Smooth muscle cell of the brain vasculature (primary cell): ENCODE measurements at regions not wholly inside any gene's neighbourhood (a gene's known extent, or its start where the extent isn't known, plus 50 kb on each side); places are given as distances from the start of the nearest gene placed in this dataset.
"Not testable (repeated sequence)": the region's sequence is repeated elsewhere in the genome, so short reads cannot be mapped to it uniquely, and the experiment has no call there.

ENCODE experiments used
- DNase-seq: peaks from one replicate; pipeline ENCODE4 v3.0.0-alpha.2; 2012; ENCODE audit warnings: low read depth, low spot score

GRCh38 chr17:20938988-20939615 lies 103.7 kb downstream of the USP22 start:
- no peak for DNase-seq

- no peak for DNase-seq
Observed at GRCh38 chr17:20941872-20942271, 100.9 kb downstream of the USP22 start.

DNA sequence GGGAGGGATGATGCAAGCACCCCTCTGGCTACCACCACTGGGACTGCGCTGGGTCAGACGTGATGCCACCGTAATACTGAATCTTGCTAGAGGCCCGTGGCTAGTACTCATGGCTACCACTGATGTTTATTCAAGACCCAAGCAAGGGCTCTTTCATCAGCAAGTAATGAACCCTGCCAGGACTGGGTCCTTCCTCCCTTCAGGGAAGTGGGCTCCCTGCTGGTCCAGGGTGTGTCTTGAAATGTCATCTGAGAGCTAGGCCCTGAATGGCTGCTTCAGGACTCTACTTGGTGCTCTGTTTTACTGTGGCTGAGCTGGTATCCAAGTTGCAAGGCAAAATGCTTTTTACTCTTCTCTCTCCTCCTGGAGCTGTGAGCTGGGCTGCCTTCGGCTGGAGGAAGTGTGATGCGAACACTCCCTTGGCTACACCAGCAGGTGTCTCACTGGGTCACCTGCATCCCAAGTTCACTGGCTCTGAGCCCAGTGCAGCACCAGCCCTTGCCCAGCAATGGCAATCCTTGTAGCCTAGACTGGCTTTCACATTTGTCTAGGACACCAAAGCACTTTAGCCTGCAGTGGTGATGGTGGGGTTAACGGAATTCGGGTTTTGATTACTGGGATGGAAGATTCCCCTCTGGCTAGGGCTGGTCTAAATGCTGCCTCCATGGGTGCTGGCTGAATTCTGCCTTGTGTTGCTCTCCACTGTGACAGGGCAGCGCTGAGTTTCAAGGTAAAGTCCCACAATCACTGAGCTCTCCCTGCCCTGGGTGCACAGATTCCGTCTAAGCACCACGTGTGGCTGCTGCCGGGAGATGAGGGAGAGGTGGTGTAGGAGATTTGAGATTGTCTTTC lies 98.6 kb downstream of the USP22 start:
- no peak for DNase-seq

DNA sequence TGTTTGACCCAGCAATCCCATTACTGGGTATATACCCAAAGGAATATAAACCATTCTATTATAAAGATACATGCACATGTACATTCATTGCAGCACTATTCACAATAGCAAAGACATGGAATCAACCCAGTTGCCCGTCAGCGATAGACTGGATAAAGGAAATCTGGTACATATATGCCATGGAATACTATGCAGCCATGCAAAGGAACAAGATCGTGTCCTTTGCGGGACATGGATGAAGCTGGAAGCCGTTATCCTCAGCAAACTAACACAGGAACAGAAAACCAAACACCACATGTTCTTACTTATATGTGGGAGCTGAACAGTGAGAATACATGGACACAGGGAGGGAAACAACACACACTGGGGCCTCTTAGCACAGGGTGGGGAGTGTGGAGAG lies 95.1 kb downstream of the USP22 start:
- DNase-seq = not testable (repeated sequence)

DNA sequence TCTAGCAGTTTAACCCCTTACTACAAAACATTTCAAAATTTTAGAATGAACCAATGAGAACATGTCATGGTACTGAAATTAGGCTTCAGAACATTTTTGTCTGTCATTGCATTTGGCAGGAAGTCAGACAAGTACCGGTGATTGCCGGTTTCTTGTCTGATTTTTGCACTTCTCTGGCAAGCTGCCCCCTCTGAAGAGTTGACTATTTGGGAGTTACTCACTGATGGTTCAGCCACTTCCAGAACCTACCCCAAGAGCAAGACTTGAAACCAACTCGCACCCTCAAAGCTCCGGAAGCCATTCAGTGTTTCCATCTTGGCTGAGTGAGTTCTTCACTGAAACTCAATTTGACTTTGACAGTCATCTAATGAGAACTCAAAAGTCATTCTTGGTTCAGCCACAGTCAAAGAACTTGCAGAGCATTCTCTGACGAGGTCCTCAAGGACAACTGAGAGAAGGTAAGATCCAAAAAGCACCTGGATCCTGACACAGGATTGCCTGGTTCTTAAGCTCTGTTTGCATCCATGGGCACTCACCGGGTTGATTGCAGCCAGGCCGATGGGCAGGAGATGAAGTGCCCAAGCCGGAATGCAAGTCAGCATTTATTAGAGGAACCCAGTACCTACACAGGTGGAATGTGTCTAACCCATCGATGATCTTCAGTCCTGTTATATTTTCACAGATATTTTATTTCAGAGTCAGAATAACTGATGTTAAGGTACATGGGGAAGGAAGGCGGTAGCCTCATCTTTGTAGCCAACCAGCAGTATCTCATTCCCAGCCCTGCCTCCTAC lies 93.6 kb downstream of the USP22 start:
- DNase-seq = no peak
